ENCODE measurements at regions not wholly inside any gene's neighbourhood (a gene's known extent, or its start where the extent isn't known, plus 50 kb on each side); places are given as distances from the start of the nearest gene placed in this dataset.

- TF ChIP-seq POLR2AphosphoS5 (IDR thresholded peaks at IDR 0.05; ENCODE audit: low read depth, low read length): no peak
- no peak for TF ChIP-seq POLR2A (IDR thresholded peaks at IDR 0.05; ENCODE audit: low read depth, low read length)
Measured at GRCh38 chr2:61647044-61647443, 108.9 kb upstream of the XPO1 start.
